BE2C (cell line): ENCODE measurements at regions not wholly inside any gene's neighbourhood (a gene's known extent, or its start where the extent isn't known, plus 50 kb on each side); places are given as distances from the start of the nearest gene placed in this dataset.

ENCODE experiments used
- DNase-seq: peaks from one replicate; pipeline ENCODE4 v3.0.0-alpha.2; 2020
- H3K27me3 ChIP-seq: fragments of 250-450 bp; sonication (Bioruptor Pico); 2 replicates; pipeline ENCODE4 v1.5.1; 2020; ENCODE audit warnings: mild to moderate bottlenecking
- H3K36me3 ChIP-seq: fragments of 250-450 bp; sonication (Bioruptor Pico); 2 replicates; pipeline ENCODE4 v1.5.1; 2020; ENCODE audit warnings: mild to moderate bottlenecking
- H3K4me1 ChIP-seq: fragments of 250-450 bp; sonication (Bioruptor Pico); 2 replicates; pipeline ENCODE4 v1.5.1; 2020
- H3K4me3 ChIP-seq: 2 replicates; pipeline ENCODE4 v1.5.1; 2011; ENCODE audit warnings: low read depth, low read length
- H3K9me3 ChIP-seq: fragments of 250-450 bp; sonication (Bioruptor Pico); 2 replicates; pipeline ENCODE4 v1.5.1; 2020
- TF ChIP-seq, protein P1 (sequence below): IDR thresholded peaks from 2 replicates; pipeline ENCODE4 v1.5.1; 2012; ENCODE audit warnings: mild to moderate bottlenecking, low read depth, low read length

DNA sequence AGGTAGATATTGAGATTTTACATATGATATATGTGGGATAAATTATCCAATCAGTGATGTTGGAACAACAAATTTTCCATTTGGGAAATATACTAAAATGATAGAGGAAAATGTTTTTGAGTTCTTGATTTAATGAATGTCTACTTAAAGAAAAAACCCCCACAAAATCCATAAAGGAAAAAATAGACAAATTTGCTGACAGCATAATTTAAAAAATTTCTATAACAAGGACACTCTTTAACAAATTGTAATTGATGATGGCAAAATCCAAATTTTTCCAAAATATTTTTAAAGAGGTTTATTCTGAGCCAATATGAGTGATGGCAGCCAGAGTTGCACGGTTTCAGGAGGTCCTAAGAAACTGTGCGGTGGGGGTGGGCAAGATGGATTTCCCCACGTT is 51.9 kb upstream of the RHOU start:
- Histone ChIP-seq H3K27me3 (no peaks in the 10 kb centered on the region), H3K36me3 (no peaks in the 10 kb centered on the region), H3K4me1 (no peaks in the 10 kb centered on the region), H3K9me3 (no peaks in the 10 kb centered on the region), H3K4me3 (no peak overlapping the region)
- no peak for DNase-seq
- TF ChIP-seq, protein P1, sequence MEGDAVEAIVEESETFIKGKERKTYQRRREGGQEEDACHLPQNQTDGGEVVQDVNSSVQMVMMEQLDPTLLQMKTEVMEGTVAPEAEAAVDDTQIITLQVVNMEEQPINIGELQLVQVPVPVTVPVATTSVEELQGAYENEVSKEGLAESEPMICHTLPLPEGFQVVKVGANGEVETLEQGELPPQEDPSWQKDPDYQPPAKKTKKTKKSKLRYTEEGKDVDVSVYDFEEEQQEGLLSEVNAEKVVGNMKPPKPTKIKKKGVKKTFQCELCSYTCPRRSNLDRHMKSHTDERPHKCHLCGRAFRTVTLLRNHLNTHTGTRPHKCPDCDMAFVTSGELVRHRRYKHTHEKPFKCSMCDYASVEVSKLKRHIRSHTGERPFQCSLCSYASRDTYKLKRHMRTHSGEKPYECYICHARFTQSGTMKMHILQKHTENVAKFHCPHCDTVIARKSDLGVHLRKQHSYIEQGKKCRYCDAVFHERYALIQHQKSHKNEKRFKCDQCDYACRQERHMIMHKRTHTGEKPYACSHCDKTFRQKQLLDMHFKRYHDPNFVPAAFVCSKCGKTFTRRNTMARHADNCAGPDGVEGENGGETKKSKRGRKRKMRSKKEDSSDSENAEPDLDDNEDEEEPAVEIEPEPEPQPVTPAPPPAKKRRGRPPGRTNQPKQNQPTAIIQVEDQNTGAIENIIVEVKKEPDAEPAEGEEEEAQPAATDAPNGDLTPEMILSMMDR = no peak

DNA sequence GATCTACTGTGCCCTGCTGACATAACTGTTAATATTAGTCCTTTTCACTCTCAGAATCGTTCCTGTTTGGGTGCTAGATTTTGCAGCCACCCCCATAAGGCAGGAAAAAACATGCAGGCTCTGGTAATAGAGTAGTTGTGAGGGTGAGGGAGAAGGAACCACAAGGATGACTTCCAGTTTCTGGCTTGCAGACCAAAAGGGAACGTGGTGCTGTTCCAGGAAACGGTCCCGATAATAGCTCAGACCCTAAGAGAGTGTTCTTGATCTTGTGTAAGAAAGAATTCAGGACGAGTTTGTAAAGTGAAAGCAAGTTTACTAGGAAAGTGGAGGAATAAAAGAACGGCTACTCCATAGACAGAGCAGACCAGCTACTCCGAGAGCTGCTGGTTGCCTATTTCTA is 50.7 kb upstream of the RHOU start:
- H3K36me3 ChIP-seq = no peaks in the 10 kb centered on the region
- H3K4me3 ChIP-seq = no peak overlapping the region
- no peaks in the 10 kb centered on the region for H3K27me3 ChIP-seq
- TF ChIP-seq, protein P1 = no peak
- no peaks in the 10 kb centered on the region for H3K9me3 ChIP-seq
- H3K4me1 ChIP-seq = no peaks in the 10 kb centered on the region
- no peak for DNase-seq

DNA sequence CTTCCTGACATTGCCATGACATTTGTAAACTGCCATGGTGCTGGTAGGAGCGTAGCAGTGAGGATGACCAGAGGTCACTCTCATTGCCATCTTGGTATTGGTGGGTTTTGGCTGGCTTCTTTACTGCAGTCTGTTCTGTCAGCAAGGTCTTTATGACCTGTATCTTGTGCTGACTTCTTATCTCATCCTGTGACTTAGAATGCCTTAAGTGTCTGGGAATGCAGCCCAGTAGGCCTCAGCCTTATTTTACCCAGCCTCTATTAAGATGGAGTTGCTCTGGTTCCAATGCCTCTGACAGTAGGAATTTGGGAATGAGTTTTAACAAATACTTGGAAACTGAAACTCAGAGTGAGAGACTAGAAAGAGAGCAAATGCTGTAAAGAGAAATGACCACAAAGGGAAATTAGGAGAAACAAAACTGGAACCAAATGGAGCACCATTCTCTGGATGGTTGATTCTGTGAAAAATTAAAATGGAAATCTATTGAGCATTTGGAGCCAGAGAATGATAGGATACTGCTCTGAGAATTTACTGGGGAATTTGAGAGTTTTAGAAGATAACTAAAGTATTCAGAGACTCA is 50.1 kb upstream of the RHOU start:
- Histone ChIP-seq H3K4me3 (no peak overlapping the region), H3K36me3 (no peaks in the 10 kb centered on the region), H3K4me1 (no peaks in the 10 kb centered on the region), H3K27me3 (no peaks in the 10 kb centered on the region), H3K9me3 (no peaks in the 10 kb centered on the region)
- TF ChIP-seq, protein P1 = no peak
- no peak for DNase-seq
